A673 (cell line): ENCODE measurements at regions not wholly inside any gene's neighbourhood (a gene's known extent, or its start where the extent isn't known, plus 50 kb on each side); places are given as distances from the start of the nearest gene placed in this dataset.

Source experiments
- CTCF ChIP-seq: fragments of 300-800, 200-600 bp; sonication (generic); conservative IDR thresholded peaks from 2 replicates; pipeline ENCODE4 v1.5.1; 2017; ENCODE audit warnings: low read depth, mild to moderate bottlenecking, antibody characterized with exemption, low read length, moderate library complexity, mixed read lengths
- EZH2 ChIP-seq: fragments of 200-600 bp; sonication (generic); IDR thresholded peaks from 2 replicates; pipeline ENCODE4 v1.6.1; 2017; ENCODE audit warnings: borderline replicate concordance, low read depth, mild to moderate bottlenecking, mixed read lengths, antibody characterized with exemption, low read length; ENCODE audit not compliant: poor library complexity, severe bottlenecking

GRCh38 chr13:24004142-24004899 is 107.0 kb upstream of the C1QTNF9B start:
- TF ChIP-seq CTCF (no peak), EZH2 (no peak)
